Ovary (tissue), 3 donors: ENCODE measurements at regions not wholly inside any gene's neighbourhood (a gene's known extent, or its start where the extent isn't known, plus 50 kb on each side); places are given as distances from the start of the nearest gene placed in this dataset.

Experiments
- EP300 ChIP-seq: sonication (generic); formaldehyde crosslinking; IDR thresholded peaks from one replicate; pipeline ENCODE4 v1.6.1; 2017; ENCODE audit warnings: antibody characterized with exemption
- POLR2A ChIP-seq: fragments of 450-650 bp; IDR thresholded peaks from one replicate; pipeline ENCODE4 v1.6.1; 2017; ENCODE audit warnings: antibody characterized with exemption, mild to moderate bottlenecking, moderate library complexity
- TF ChIP-seq, protein P1 (sequence below), 3 donors: fragments of 450-650 bp in 2 of 3; fragments of 200-600 bp in 1 of 3; IDR thresholded peaks; one replicate each; pipeline versions ENCODE4 v1.5.1 to v1.8.0; 2016 to 2022; ENCODE audit warnings: antibody characterized with exemption in 3 of 3, mild to moderate bottlenecking in 1 of 3
- donor health status: DM: no; HTN: no; CAD: no.

GRCh38 chr7:120108376-120108775 lies 164.6 kb upstream of the KCND2 start:
- TF ChIP-seq EP300 (no peak), POLR2A (no peak)
- TF ChIP-seq, protein P1, sequence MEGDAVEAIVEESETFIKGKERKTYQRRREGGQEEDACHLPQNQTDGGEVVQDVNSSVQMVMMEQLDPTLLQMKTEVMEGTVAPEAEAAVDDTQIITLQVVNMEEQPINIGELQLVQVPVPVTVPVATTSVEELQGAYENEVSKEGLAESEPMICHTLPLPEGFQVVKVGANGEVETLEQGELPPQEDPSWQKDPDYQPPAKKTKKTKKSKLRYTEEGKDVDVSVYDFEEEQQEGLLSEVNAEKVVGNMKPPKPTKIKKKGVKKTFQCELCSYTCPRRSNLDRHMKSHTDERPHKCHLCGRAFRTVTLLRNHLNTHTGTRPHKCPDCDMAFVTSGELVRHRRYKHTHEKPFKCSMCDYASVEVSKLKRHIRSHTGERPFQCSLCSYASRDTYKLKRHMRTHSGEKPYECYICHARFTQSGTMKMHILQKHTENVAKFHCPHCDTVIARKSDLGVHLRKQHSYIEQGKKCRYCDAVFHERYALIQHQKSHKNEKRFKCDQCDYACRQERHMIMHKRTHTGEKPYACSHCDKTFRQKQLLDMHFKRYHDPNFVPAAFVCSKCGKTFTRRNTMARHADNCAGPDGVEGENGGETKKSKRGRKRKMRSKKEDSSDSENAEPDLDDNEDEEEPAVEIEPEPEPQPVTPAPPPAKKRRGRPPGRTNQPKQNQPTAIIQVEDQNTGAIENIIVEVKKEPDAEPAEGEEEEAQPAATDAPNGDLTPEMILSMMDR (IDR thresholded peaks at IDR 0.05), result no peak
